ENCODE measurements at regions not wholly inside any gene's neighbourhood (a gene's known extent, or its start where the extent isn't known, plus 50 kb on each side); places are given as distances from the start of the nearest gene placed in this dataset.

DNA sequence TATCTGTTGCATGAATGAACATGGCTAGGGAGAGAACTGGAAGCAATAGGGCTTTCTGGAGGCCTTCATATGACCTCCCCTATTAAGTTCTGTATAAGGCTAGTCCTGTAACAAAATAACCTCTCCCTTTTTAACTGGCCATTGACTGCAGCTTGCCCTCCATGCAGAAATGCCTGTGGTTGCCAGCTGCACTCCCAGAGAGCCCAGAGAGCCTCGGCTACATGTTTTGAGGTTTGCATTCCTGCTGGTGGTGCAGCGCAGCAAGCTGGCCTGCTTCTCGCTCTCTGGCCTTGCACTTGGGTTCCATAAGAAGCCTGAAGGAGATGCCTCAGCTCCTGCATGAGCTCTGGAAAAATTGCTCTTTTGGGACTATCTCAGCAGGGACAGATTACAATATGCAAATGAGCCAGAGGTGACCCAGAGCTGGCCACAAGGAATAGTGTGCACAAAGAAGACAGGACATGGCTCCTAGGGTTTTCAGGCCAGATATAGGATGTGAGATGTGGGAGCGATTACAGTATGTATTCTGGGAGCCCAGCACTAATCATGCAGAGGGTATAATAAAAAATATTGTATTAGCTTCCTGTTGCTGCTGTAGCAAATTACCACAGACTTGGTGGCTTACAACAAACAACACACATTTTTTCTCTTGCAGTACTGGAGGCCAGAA lies 186.7 kb downstream of the INSIG2 start:
- Histone ChIP-seq H2BK120ac (ENCODE audit: low read depth, low read length) (no peak overlapping the region), H4K91ac (ENCODE audit: low read depth, low read length, poor library complexity) (no peak overlapping the region), H3K23ac (ENCODE audit: low read depth, low read length, poor library complexity) (no peak overlapping the region), H3K36me3 (replicated peaks in 1 of 2; ENCODE audit: control insufficient read depth in 2 of 2, insufficient read depth in 2 of 2, low read length in 2 of 2) (no peaks in the 10 kb centered on the region), H2BK5ac (ENCODE audit: low read length) (no peak overlapping the region), H3K27ac (replicated peaks; ENCODE audit: low read length) (no peak overlapping the region), H3K4ac (ENCODE audit: low read length) (no peak overlapping the region), H2BK15ac (ENCODE audit: low read length) (no peak overlapping the region), H3K4me3 (ENCODE audit: low read length in 2 of 2) (no peak overlapping the region), H3K14ac (ENCODE audit: low read length) (no peak overlapping the region), H2AK5ac (ENCODE audit: low read depth, low read length) (no peak overlapping the region), H3K9ac (ENCODE audit: low read depth, low read length, poor library complexity) (no peak overlapping the region), H3K4me1 (ENCODE audit: control insufficient read depth in 2 of 2, insufficient read depth in 1 of 2, low read depth in 1 of 2, low read length in 2 of 2) (no peaks in the 10 kb centered on the region), H3K9me3 (replicated peaks in 1 of 2; ENCODE audit: control insufficient read depth in 2 of 2, insufficient read depth in 1 of 2, low read depth in 1 of 2, low read length in 2 of 2) (no peaks in the 10 kb centered on the region), H3K79me1 (ENCODE audit: low read depth, low read length) (no peaks in the 10 kb centered on the region), H2BK12ac (ENCODE audit: low read length) (no peak overlapping the region), H3K18ac (ENCODE audit: low read length) (no peak overlapping the region), H3K4me2 (ENCODE audit: insufficient read depth, low read length, poor library complexity, severe bottlenecking) (no peak overlapping the region), H4K8ac (ENCODE audit: low read depth, low read length) (no peak overlapping the region), H2AFZ (ENCODE audit: low read length) (no peak overlapping the region), H3K27me3 (ENCODE audit: control insufficient read depth in 3 of 3, insufficient read depth in 3 of 3, low read depth in 1 of 3, low read length in 3 of 3) (no peaks in the 10 kb centered on the region)
- no peak for DNase-seq (ENCODE audit: low spot score)
- no CpG with 5 or more reads among the region's 4 CpGs for WGBS, 2 donors (ENCODE audit: extremely low coverage in 2 of 2, insufficient read length in 2 of 2, insufficient replicate concordance in 1 of 2)

GRCh38 chr2:118272391-118272790 lies 184.1 kb downstream of the INSIG2 start:
- no CpG with 5 or more reads among the region's 5 CpGs for WGBS, 2 donors (ENCODE audit: extremely low coverage in 2 of 2, insufficient read length in 2 of 2, insufficient replicate concordance in 1 of 2)
- no peak overlapping the region for H3K27ac ChIP-seq (replicated peaks; ENCODE audit: low read length)
- no peak for DNase-seq (ENCODE audit: low spot score)

GRCh38 chr2:118269408-118270051 lies 181.3 kb downstream of the INSIG2 start:
- H4K91ac ChIP-seq (ENCODE audit: low read depth, low read length, poor library complexity), result no peak overlapping the region
- H3K4me1 ChIP-seq (ENCODE audit: control insufficient read depth in 2 of 2, insufficient read depth in 1 of 2, low read depth in 1 of 2, low read length in 2 of 2), result peaks cover 0 to 2% of the 10 kb centered on the region in 2 donors
- no peaks in the 10 kb centered on the region for H3K9me3 ChIP-seq (replicated peaks in 1 of 2; ENCODE audit: control insufficient read depth in 2 of 2, insufficient read depth in 1 of 2, low read depth in 1 of 2, low read length in 2 of 2)
- no peak overlapping the region for H2BK15ac ChIP-seq (ENCODE audit: low read length)
- no peak overlapping the region for H2BK12ac ChIP-seq (ENCODE audit: low read length)
- no peak overlapping the region for H4K8ac ChIP-seq (ENCODE audit: low read depth, low read length)
- no peak overlapping the region for H3K4me2 ChIP-seq (ENCODE audit: insufficient read depth, low read length, poor library complexity, severe bottlenecking)
- no peak overlapping the region for H3K4ac ChIP-seq (ENCODE audit: low read length)
- H3K79me1 ChIP-seq (ENCODE audit: low read depth, low read length), result no peaks in the 10 kb centered on the region
- H2BK5ac ChIP-seq (ENCODE audit: low read length), result no peak overlapping the region
- H3K18ac ChIP-seq (ENCODE audit: low read length), result no peak overlapping the region
- no peak for DNase-seq (ENCODE audit: low spot score)
- no CpG with 5 or more reads among the region's 9 CpGs for WGBS, 2 donors (ENCODE audit: extremely low coverage in 2 of 2, insufficient read length in 2 of 2, insufficient replicate concordance in 1 of 2)
- H2AK5ac ChIP-seq (ENCODE audit: low read depth, low read length), result no peak overlapping the region
- no peak overlapping the region for H3K23ac ChIP-seq (ENCODE audit: low read depth, low read length, poor library complexity)
- no peak overlapping the region for H3K27ac ChIP-seq (replicated peaks; ENCODE audit: low read length)
- H3K9ac ChIP-seq (ENCODE audit: low read depth, low read length, poor library complexity), result no peak overlapping the region
- no peaks in the 10 kb centered on the region for H3K27me3 ChIP-seq (ENCODE audit: control insufficient read depth in 3 of 3, insufficient read depth in 3 of 3, low read depth in 1 of 3, low read length in 3 of 3)
- H3K4me3 ChIP-seq (ENCODE audit: low read length in 2 of 2), result no peak overlapping the region
- no peaks in the 10 kb centered on the region for H3K36me3 ChIP-seq (replicated peaks in 1 of 2; ENCODE audit: control insufficient read depth in 2 of 2, insufficient read depth in 2 of 2, low read length in 2 of 2)
- H2BK120ac ChIP-seq (ENCODE audit: low read depth, low read length), result no peak overlapping the region
- H3K14ac ChIP-seq (ENCODE audit: low read length), result no peak overlapping the region
- H2AFZ ChIP-seq (ENCODE audit: low read length), result no peak overlapping the region

More at GRCh38 chr2:118272391-118272790, 184.1 kb downstream of the INSIG2 start:
- no peak overlapping the region for H2BK12ac ChIP-seq (ENCODE audit: low read length)
- H2BK15ac ChIP-seq (ENCODE audit: low read length), result no peak overlapping the region
- no peaks in the 10 kb centered on the region for H3K9me3 ChIP-seq (replicated peaks in 1 of 2; ENCODE audit: control insufficient read depth in 2 of 2, insufficient read depth in 1 of 2, low read depth in 1 of 2, low read length in 2 of 2)
- H3K9ac ChIP-seq (ENCODE audit: low read depth, low read length, poor library complexity), result no peak overlapping the region
- H3K79me1 ChIP-seq (ENCODE audit: low read depth, low read length), result no peaks in the 10 kb centered on the region
- H3K36me3 ChIP-seq (replicated peaks in 1 of 2; ENCODE audit: control insufficient read depth in 2 of 2, insufficient read depth in 2 of 2, low read length in 2 of 2), result no peaks in the 10 kb centered on the region
- H2AK5ac ChIP-seq (ENCODE audit: low read depth, low read length), result no peak overlapping the region
- H3K4me2 ChIP-seq (ENCODE audit: insufficient read depth, low read length, poor library complexity, severe bottlenecking), result no peak overlapping the region
- no peak overlapping the region for H3K4me3 ChIP-seq (ENCODE audit: low read length in 2 of 2)
- no peak overlapping the region for H4K91ac ChIP-seq (ENCODE audit: low read depth, low read length, poor library complexity)
- H2AFZ ChIP-seq (ENCODE audit: low read length), result no peak overlapping the region
- H2BK120ac ChIP-seq (ENCODE audit: low read depth, low read length), result no peak overlapping the region
- no peak overlapping the region for H4K8ac ChIP-seq (ENCODE audit: low read depth, low read length)
- no peak overlapping the region for H3K18ac ChIP-seq (ENCODE audit: low read length)
- H3K4me1 ChIP-seq (ENCODE audit: control insufficient read depth in 2 of 2, insufficient read depth in 1 of 2, low read depth in 1 of 2, low read length in 2 of 2), result no peaks in the 10 kb centered on the region
- H3K4ac ChIP-seq (ENCODE audit: low read length), result no peak overlapping the region
- no peak overlapping the region for H2BK5ac ChIP-seq (ENCODE audit: low read length)
- H3K14ac ChIP-seq (ENCODE audit: low read length), result no peak overlapping the region
- H3K27me3 ChIP-seq (ENCODE audit: control insufficient read depth in 3 of 3, insufficient read depth in 3 of 3, low read depth in 1 of 3, low read length in 3 of 3), result no peaks in the 10 kb centered on the region
- H3K23ac ChIP-seq (ENCODE audit: low read depth, low read length, poor library complexity), result no peak overlapping the region

DNA sequence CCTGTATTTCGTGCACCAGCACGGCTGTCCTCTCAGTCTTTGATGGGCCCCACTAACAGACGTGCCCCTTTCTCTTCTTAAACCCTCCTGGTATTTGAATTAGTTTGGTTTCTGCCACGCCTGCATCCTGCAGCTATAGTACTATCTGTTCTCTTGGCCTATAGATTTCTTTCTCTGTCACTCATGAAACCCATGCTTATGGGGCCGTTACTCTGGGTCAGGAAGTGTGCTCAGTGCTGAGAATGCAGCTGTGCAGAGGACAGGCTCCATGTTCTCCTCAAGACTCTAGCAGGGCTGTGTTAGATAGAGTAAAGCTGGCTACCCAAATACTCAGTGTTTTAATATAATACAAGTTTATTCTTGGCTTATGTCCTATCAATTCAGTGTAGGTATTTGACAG lies 180.0 kb downstream of the INSIG2 start:
- DNase-seq (ENCODE audit: low spot score), result no peak
- Histone ChIP-seq H2BK15ac (ENCODE audit: low read length) (no peak overlapping the region), H2BK120ac (ENCODE audit: low read depth, low read length) (no peak overlapping the region), H3K27me3 (ENCODE audit: control insufficient read depth in 3 of 3, insufficient read depth in 3 of 3, low read depth in 1 of 3, low read length in 3 of 3) (no peaks in the 10 kb centered on the region), H2AFZ (ENCODE audit: low read length) (no peak overlapping the region), H3K4me3 (ENCODE audit: low read length in 2 of 2) (no peak overlapping the region), H4K8ac (ENCODE audit: low read depth, low read length) (no peak overlapping the region), H3K4me1 (ENCODE audit: control insufficient read depth in 2 of 2, insufficient read depth in 1 of 2, low read depth in 1 of 2, low read length in 2 of 2) (peaks cover 0 to 2% of the 10 kb centered on the region in 2 donors), H3K9me3 (replicated peaks in 1 of 2; ENCODE audit: control insufficient read depth in 2 of 2, insufficient read depth in 1 of 2, low read depth in 1 of 2, low read length in 2 of 2) (no peaks in the 10 kb centered on the region), H2BK12ac (ENCODE audit: low read length) (no peak overlapping the region), H3K4me2 (ENCODE audit: insufficient read depth, low read length, poor library complexity, severe bottlenecking) (no peak overlapping the region), H2BK5ac (ENCODE audit: low read length) (no peak overlapping the region), H2AK5ac (ENCODE audit: low read depth, low read length) (no peak overlapping the region), H4K91ac (ENCODE audit: low read depth, low read length, poor library complexity) (no peak overlapping the region), H3K27ac (replicated peaks; ENCODE audit: low read length) (no peak overlapping the region), H3K4ac (ENCODE audit: low read length) (no peak overlapping the region), H3K14ac (ENCODE audit: low read length) (no peak overlapping the region), H3K18ac (ENCODE audit: low read length) (no peak overlapping the region), H3K36me3 (replicated peaks in 1 of 2; ENCODE audit: control insufficient read depth in 2 of 2, insufficient read depth in 2 of 2, low read length in 2 of 2) (no peaks in the 10 kb centered on the region), H3K9ac (ENCODE audit: low read depth, low read length, poor library complexity) (no peak overlapping the region), H3K23ac (ENCODE audit: low read depth, low read length, poor library complexity) (no peak overlapping the region), H3K79me1 (ENCODE audit: low read depth, low read length) (no peaks in the 10 kb centered on the region)
- no CpG with 5 or more reads among the region's 5 CpGs for WGBS, 2 donors (ENCODE audit: extremely low coverage in 2 of 2, insufficient read length in 2 of 2, insufficient replicate concordance in 1 of 2)
